ENCODE measurements at regions not wholly inside any gene's neighbourhood (a gene's known extent, or its start where the extent isn't known, plus 50 kb on each side); places are given as distances from the start of the nearest gene placed in this dataset.

DNA sequence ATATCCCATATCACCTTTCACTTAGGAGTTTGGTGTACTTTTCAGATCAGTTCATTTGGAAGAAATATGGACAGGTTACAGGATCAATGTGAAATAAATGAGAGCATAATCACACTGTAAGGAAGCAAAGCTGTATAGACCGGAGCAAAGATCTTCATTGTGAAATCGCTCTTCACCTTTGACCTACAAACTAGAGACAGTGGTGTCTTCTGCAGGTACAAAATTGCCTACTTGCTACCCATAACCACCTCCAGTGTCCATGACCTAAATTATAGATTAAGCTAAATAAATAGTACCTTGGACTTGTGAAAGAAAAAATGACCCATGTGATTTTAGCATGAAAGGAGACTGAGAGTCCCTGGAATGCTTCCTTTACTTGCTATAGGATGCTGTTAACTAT lies 379.5 kb upstream of the SUCLG2 start:
- no peak for DNase-seq

DNA sequence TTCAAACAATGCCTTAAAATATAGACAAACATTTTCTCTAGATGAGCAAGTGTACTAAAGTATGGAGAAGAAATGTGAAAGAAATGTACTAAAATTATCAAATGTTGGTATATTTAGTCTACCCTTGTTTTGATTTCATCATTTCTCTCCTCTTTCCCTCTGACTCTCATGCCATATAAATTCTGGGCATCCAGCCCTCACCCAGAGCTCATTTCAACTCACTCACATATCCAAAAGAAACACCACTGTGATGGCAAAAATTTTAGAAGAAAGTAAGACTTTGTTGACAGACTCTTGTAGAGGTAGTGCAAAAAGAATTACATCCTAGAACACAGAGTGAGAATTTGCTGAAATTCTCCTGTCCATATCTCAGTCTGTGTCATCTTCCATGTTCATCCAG lies 377.8 kb upstream of the SUCLG2 start:
- DNase-seq = no peak

DNA sequence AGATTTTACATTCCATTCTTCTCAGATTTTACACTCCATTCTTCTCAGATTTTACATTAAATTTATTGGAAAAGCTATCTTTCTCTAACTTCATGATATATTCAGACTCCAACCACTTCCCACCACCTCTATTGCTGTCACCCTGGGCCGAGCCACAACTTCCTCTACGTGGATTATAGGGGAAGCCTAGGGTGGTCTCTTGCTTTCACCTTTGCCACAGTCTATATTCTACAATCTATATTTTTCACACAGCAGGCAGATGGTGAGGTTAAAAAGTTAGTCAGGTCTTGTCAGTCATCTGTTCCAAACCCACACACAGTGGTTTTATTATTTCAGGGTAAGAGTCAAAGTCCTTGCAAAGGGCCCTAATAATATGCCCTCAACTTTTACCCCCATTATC lies 370.8 kb upstream of the SUCLG2 start:
- no peak for DNase-seq

DNA sequence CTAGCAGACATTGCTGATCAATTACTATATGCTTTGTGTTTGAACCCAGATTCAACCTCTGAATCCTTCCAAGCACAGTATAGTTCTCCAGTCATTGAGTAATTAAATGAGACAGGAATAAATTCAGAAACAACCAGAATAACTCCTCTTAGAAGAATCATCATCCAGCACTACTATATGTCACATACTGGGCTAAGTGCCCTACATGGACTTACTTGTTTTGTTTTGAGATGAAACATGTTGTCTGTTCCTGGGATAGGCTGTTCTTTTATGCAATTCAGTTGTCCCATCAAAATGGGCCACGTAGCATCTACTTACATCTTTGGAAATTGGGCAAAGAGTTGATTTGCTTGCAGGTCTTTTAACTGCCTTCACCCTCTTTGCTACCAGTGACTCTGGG lies 365.5 kb upstream of the SUCLG2 start:
- DNase-seq = no peak

DNA sequence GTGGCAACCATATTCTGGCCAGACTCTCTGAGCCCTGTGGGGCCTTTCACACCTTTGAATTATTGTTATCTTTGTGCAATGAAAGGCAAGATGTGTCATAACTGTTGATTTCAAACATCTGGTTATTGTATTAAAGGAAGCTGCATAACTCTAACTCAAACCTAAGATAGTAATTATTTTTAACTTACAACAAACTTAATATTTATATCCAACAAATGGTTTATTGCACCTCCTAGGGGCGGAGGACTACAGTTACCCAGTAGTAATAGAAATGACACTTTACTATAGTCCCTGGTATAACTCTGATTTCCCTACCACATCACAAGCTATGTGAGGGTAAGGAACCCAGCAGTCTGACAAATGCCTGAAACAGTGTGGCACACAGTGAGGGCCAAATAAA lies 363.9 kb upstream of the SUCLG2 start:
- DNase-seq = no peak

DNA sequence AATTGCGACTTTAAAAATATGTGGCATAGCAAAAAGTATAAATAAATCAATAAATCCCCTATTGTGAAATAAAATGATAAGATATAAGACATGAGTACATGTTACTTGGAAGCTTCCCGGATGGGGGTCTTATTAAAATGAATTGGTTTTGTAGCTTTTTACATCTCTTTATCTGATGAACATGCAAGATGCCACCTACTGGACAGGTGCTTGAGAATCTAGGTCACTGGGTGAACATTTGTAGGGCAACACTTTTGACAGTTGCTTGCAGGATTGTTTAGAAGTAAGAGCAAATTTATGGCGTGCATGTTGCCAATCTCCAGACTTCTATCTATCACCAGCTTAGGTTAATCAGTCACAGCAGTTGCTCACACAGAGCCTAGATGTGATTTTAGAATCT lies 362.7 kb upstream of the SUCLG2 start:
- DNase-seq = no peak

DNA sequence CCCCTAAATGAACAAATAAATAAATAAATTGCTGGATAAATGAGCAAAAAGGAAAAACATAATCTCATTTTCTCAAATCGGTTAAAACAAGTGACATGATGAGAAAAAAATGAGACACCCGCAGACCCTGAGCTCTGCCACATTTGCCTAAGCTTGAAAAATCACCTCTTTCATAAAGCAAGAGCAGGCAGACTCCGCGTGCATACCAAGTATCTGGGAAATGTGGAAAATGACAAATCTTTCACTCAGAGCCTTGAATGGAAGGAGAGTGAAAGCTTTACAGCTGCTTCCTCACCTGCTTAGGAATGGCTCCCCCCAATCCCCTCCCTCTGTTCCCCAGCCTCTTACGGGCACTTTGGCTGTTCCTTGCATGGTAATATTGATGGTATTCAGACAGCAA lies 355.5 kb upstream of the SUCLG2 start:
- DNase-seq = no peak

DNA sequence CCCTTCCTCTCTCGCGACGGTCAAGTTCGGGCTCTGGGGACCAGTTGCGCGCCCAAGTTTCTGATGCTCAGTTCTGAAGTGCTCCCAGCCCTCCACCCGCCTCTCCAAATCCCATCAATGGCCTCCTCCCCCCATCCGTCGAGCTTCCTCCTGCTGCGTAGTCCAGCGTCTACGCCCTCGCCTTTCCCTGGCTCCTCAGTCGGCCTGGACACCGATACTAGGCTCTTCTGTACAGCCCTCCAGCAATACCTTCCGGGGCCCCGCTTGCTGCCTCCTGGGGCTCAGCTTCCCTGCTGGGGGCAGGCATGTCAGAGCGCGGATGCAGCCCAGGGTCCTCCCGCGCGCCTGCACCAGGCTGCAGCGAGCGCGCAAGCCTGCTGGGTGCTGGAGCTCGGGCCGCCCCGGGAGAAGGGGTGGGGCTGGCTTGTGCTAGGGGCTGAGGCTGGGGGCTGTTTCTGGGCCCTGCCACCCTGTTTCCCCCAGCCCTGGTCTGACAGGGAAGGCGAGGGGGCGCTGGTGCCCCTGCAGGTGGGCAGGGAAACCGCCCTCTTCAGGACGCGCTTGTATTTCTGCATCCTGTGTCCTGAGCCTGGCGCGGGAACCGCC lies 353.3 kb upstream of the SUCLG2 start:
- DNase-seq = peak; percentile 18

DNA sequence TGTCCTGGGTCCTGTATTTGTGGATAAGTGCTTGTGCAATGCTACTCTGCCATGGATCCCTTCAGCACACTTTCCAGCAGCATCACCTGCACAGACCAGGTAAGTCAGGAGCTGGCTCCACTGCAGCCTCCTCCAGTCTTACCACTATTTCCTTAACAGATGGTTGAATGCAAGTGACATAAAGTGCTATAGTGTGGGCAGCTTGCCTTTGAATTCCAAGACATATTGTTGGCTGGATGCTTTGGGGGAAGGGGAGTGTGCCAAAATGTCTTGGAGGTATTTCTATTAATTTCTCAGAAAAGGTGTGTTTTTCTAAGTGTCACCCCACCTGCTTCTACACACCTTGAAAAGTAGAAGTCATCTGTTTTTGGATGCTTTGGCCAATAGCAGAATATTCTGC lies 352.2 kb upstream of the SUCLG2 start:
- DNase-seq = no peak

DNA sequence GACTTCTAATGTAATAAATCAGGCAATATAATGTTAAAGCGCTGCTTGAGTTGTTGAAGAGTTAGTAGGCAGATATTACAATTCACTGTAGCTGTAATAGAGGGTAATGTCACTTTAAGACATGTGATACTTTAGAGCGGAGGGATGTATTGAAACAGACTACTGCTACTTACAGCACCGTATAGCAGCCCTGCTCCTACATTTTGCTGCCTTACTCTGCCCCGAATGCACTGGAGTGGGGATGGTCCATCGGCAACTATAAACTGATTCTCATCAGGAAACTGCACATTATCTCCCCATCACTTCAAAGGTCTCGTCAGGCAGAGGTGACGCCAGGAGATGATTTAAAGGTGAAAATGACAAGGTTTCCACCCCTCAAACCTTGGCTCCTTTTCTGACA lies 349.7 kb upstream of the SUCLG2 start:
- DNase-seq = no peak

DNA sequence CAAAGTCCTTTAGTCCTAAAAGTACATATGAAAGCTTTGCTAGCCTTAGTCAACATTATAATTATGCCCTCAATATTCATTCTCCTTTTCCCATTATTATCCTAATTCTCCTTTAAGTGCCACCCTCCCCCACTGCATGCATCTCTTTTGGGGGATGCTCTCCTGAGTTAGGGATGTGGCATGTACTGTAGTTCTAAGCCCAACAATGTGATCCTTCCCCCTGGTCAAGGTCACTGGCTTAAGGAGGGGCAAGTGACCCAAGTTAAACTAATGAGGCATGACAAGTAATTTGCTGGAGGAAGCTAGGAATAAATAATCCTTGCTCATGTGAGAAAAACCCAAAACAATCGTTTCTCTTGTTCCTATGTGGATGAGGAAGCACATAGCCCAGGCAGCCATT lies 343.9 kb upstream of the SUCLG2 start:
- no peak for DNase-seq

DNA sequence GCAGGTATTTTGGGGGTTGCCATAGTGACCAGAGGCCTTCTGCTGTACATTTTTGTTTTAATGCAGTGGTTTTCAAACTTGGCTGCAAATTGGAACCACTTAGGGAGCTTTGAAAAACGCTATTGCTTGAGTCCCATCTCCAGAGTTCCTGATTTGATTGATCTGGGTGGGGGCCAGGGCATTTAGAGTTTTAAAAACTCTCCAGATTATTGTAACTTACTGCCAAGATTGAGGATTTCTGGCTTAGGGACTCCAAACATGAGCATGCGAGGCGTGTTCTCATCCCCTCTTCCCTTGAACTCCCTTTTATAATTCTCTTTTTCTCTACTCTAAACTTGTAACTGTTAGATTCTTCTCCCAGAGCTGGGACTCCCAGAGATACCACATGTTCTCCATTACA lies 340.8 kb upstream of the SUCLG2 start:
- DNase-seq = no peak

DNA sequence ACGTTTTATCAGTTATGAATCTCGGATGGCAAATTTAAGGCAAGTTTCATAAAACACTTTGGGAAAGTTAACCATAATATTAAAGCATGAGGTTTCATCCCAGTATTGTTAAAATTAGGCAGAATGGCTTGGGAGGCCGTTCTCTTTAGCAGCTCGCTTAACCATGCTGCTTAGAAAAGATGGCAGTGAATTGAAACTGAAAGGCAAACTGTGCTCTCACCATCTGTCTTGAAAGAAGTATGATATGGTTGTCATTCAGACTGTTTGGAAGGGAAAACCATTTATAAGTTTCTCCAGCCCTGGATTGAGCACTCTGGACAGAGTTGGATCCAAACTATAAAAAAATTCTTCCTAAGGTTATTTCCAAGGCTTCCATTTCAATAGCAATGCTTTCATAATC lies 332.3 kb upstream of the SUCLG2 start:
- no peak for DNase-seq

DNA sequence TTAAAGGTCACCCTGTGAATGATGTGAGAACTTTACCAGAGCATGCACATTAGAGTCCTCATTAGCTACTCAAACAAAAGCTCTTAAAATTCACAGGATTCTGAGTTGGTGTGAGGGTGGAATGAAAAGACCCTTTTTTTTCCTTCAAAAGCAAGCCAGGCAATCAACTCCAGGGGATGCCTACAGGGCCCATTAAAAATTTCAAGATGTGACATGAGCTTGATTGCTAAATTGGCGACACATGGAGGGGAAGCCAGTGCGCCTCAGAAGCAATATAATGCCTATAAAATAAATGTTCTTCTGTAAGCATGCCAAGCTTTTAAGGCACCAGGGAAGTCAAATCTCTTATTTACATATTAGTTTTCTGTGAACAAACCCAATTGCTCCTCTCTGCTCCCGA lies 328.8 kb upstream of the SUCLG2 start:
- DNase-seq = no peak

DNA sequence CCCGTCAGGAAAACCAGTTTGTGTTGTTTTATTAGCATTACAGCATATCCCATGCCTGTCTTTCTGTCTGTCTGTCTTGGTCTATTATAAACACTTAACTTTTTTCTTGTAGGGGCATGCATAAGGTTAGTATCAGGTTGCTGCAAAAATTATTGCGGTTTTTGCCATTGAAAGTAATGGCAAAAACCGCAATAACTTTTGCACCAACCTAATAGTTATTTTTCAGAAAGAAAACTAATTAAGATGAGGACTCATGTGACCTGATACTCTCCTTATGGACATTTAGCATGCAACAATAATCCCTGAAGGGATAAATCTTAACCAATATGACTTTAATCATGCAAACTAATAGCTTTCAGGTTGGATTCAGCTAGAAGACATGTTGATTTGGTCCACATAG lies 326.7 kb upstream of the SUCLG2 start:
- DNase-seq = no peak

DNA sequence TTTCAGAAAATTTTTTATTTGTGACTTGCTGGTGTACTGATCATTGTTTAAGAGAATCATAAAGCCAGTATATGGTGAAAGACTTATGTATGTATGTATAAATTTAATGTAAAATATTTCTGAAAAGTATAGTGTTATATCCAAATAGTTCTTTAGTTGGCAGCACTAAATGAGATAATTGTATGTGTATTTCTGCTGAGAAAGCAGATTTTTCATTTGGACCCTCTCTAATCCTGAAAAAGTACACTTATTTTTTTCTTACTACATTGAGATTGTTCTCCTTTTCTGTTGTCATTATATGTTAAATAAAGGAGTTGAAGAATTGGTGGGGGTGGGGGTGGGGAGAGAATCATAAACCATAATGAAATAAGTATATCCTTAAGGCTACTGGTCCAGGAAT lies 324.9 kb upstream of the SUCLG2 start:
- DNase-seq = no peak

DNA sequence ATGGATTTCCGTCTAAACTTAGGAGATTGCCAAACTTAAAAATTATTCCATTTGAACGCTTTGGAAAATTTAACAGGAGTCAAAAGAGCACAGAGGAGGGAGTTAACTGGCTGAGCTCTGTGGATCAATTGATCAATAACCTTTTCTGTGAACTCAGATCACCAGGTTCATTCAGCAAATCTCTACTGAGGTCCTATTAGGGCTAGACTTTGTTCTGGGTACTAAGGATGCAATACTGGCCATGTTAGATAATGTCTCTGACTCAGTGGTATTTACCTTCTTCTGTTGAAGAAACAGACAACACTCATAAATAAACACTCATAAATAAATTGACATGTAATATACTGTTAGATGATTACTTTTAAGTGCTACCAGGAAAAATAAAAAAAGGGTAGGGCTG lies 323.4 kb upstream of the SUCLG2 start:
- no peak for DNase-seq

DNA sequence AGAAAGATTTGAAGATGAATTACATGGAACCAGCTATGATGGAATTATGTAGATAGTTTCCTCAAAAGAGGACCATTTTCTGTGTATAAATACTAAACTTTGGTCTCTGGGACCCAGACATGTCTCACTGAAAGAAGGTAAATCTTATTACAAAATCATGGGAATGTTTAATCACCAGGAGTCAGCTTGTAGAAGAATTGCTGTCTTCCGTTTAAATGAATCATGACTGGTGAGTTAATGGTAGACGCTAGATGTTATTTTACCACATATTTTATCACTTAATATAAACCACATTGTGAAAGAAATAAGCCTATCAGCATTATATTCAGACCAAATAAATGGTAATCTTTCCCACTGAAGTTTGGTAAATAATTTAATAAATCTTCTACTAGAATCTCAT lies 322.3 kb upstream of the SUCLG2 start:
- DNase-seq = no peak

DNA sequence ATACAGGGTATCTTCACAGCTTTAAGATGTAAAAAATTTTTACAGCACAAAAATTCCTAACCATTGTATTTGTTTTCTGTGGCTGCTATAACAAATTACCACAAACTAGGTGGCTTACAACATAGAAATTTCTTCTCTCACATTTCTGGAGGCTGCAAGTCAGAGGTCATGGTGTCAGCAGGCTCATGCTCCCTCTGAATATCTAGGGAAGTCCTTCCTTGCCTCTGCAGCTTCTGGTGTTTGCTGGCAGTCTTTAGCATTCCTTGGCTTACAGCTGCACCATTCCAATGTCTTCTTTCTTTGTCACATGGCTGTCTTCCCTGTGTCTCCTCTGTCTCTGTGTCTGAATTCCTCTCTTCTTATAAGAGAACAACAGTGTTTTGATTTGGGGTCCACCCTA lies 310.2 kb upstream of the SUCLG2 start:
- DNase-seq = no peak

DNA sequence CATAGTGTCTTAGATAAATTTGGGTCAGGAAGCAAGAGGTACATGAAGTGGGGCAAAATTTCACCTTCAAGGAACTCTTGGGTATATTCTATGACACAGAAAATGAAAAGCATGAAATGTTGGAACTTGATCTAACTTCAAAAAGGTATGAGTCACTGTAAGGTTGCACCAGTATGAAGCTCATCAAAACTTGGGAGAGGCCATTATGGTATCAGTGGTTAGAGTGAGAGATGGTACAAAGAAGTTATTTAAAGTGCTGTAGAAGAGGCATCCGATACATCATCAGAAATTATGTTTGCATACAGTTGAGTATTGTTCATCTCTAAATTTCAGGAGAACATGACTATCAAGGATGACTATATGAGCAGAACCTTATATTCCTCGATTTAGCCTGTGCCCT lies 302.9 kb upstream of the SUCLG2 start:
- no peak for DNase-seq

DNA sequence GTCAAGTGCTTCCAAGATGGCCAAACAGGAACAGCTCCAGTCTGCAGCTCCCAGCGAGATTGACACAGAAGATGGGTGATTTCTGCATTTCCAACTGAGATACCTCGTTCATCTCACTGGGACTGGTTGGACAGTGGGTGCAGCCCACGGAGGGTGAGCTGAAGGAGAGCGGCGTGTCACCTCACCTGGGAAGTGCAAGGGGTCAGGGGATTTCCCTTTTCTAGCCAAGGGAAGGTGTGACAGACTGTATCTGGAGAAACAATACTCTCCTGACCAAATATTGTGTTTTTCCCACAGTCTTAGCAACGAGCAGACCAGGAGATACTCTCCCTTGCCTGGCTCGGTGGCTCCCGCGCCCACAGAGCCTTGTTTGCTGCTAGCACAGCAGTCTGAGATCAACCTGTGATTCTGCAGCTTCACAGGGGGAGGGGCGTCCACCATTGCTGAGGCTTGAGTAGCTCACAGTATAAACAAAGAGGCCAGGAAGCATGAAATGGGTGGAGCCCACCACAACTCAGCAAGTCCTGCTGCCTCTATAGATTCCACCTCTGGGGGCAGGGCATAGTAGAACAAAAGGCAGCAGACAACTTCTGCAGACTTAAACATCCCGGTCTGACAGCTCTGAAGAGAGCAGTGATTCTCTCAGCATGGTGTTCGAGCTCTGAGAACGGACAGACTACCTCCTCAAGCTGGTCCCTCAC lies 293.5 kb upstream of the SUCLG2 start:
- DNase-seq = no peak

DNA sequence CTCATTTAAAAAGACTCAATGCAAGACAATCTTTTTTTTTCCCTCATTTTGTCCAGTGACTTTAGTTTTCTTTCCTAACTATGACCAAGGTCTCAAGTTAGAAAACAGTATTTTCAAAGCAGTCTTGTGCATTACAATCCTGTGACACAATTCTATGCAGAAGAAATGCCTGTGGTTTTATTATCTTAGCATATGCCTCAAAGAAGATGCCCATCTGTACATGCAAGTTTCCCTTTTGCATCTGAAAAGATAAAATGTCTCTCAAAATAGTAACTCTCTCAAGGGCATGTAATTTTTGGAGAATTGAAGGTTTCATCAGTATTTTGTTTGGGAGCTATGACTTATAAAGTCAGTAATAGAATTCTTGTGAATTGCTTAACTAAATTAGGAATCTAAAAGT lies 292.0 kb upstream of the SUCLG2 start:
- no peak for DNase-seq

DNA sequence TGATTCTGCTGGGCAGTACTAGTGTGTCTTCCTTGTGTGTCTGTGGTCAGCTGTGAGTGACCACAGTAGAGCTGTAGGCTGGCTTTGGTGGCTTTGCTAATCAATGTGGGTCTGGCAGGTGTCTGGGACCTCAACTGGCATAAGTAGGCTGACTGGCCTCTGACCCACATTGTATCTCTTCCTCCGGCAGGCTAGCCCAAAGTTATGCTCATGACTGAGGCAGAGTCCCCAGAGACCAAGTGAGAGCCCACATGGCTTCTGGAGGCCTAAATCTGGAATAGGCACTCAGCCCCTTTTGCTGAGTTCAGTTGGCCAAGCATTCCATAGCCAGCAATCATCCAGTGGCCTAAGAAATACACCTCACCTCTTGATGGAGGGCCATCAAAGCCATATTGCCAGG lies 289.1 kb upstream of the SUCLG2 start:
- no peak for DNase-seq

DNA sequence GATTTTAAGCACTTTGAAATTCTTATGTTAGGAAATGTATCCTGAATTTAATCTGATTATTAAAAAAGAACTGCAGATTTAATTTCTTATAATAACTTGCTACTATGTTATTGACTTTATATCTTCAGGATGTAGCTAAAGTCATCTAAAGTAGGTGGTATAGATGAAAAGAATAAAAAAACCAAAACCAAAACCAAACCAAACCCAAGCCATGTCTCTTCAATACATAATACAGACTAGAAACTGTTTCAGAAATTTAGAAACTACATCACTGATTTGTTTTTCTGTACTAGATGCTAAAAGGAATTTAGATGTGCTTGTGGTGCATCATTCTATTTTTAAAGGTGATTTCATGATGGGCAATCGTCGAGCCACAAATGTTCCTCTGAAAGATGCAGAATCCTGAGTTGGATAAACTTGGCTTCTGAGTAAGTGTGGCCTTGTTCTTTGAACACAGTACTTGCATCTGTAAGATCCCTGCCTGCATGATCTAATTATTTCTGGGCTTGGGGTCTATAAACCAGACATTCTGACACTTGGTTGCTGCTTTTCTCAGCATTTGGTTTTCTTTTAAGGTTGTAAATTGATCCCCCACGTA lies 287.1 kb upstream of the SUCLG2 start:
- DNase-seq = no peak

Measured in midbrain (tissue), 1 donor.